Astrocyte of the hippocampus (primary cell): ENCODE measurements at regions not wholly inside any gene's neighbourhood (a gene's known extent, or its start where the extent isn't known, plus 50 kb on each side); places are given as distances from the start of the nearest gene placed in this dataset.
A peak's percentile ranks its signal among the peaks of the same experiment; 100 is the strongest.
"Not testable (repeated sequence)": the region's sequence is repeated elsewhere in the genome, so short reads cannot be mapped to it uniquely, and the experiment has no call there.

ENCODE experiments used
- DNase-seq: peaks from one replicate; pipeline ENCODE4 v3.0.0; 2011; ENCODE audit warnings: low read depth, low spot score

DNA sequence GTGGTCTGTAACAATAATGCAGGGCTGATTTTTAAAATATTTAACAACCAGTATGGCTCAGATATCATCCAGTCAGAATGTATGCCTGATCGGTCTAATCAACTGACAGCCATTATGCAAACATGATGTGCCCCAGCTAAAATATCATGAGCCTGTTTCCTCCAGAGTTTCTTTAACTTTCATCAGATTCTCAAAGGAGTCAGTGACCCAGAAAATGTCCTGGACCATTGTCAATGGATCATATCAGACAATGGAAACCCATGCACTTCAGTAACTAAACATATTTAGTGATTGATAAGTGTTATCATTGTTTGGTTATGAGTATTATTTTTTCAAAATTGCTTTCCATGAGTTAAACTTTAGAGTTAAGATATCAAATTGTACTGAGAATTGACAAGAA is 173.5 kb downstream of the LMBRD1 start:
- no peak for DNase-seq

DNA sequence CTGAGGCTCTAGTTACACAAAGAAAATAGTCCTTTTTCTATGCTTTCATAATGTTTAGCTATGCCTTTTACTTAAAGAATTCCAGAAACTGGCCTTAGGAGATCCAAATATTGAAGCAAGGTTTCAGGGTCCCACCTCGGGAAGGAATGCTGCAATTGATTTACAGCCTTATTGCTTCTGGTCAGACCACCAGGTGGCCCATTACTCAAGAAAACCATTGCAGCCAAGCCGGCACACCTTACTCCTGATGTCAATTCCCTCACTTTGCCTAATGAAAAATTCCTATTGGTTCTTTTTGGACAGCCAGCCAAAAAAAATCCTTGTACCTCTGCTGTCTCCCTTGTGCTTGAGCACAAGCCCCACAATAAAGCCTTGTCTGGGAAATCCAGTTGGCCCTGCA is 173.9 kb downstream of the LMBRD1 start:
- DNase-seq = no peak

DNA sequence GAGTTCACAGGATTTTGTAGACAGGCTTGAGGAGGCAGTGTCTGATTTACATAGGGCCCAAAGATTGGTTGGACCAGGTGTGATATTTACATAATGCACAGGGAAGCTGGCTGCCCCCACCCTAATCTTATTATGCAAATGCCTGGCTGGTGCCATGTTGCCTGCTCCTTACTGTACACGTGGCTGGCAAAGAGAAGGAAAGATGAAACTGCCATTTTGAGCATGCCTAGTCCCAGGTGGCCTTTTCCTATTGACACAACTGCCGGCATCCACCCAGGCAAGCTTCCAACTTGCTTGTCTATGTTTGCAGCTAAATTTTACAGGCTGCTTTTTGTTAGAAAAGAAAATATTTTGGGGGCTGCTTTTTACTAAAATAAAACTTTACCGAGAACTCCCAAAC is 174.6 kb downstream of the LMBRD1 start:
- no peak for DNase-seq

DNA sequence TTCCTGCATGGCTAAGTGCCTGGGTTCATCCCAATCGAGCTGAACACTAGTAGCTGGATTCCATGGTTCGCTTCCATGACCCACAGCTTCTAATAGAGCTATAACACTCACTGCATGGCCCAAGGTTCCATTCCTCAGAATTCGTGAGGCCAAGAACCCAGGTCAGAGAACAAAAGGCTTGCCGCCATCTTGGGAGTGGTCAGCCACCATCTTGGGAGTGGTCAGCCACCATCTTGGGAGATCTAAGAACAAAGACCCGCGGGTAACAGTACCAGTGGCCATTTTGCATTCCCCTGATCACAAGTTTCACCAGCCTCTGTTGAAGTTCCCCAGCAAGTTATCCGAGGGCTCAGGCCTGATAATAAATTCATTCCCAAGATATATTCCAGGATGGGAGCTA is 179.6 kb downstream of the LMBRD1 start:
- DNase-seq = no peak

DNA sequence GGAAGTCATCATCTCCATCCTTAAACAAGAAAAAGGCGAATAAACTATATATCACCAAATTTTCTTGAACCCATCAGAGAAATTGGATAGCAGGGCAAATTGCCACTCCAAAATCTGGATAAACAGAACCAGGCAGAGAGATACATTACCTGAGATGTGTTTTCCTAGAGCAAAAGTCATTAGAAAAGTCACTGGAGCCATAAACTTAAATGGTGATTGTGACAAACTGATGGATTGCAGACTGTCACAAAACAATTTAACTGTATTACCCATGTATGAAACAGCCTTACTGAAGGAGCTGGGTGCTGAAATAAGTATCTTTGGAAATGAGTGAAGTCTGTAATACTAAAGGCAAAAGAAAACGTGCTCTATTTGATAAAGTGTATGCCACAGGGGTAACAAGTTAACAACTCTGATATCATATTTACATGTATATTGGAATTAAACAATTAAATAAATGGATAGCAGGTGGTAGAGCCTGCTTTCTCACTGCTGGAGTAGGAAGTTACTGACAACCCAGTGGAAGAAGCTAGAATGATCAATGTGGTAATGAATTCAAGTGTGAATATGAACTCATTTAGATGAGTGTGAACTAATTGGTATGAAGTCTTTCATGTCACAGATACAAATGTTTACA is 186.9 kb downstream of the LMBRD1 start:
- no peak for DNase-seq

DNA sequence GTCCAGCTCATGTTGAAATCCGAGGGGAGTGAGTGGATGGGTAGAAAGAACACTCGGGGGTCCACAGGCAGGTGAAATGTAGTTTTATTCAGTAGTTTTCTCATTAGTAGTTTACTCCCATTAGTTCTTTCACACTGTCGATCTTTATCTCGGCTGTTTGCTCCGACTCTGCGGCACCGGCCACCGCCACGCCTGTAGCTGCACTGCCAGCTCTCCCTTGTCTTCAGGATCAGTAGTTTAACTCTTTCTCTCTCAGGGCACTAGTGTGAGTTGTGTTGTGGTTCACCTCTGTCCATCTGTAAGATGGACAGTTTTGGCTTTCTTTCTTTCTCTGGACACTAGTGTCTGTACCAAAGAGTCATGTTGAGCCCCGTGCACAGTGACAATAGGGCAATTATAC is 195.7 kb downstream of the LMBRD1 start:
- peak; percentile 10 for DNase-seq

DNA sequence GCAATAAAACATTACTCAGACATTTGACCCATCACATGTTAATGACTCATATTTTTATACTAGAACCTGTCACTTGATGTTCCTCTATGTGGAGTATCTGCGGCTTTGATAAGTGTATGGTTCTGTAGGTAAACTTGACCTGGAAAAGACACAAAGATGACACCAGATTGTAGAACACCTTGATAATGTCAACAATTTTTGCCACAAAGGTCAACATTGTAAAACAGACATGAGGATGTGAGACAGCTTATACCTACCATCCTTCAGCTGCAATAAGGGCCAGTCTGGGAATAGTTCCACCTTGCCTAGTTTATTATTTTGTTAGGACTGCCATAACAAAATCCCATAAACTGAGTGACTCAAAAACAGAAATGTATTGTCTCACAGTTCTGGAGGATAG is 202.4 kb downstream of the LMBRD1 start:
- no peak for DNase-seq

DNA sequence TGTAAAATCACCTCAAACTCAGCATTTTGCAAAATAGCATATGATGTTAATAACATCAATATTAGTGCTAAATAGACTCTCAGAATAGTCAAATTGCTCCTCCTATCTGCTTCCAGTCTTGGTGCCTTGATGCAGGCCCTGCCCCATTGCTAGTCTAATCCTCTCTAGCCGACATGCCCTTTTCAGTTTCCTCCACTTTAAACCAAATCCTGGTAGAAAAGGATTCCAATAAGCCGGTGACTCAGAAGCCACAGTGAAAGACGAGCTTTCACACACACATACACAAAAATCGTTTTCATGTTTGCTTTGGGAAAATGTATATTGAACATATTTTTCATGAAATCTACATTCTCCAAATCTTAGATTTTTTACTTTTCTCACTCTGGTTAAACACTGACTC is 203.1 kb downstream of the LMBRD1 start:
- DNase-seq = peak; percentile 11

DNA sequence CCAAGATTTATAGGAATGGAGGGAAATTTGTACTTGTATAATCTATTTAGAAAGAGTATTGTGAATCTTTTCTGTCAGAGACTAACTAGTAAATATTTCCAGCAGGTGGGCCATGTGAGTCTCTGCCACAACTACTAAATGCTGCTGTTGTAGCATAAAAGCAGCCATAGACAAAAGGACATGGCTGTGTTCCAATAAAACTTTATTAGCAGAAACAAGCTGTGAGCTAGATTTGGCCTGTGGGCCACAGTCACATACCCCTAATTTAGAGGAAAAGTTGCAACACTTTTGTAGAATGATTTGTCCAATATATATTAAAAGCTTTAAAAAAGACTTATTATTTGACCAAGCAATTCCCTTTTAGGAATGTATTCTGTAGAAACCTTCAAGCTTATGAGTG is 207.2 kb downstream of the LMBRD1 start:
- no peak for DNase-seq

DNA sequence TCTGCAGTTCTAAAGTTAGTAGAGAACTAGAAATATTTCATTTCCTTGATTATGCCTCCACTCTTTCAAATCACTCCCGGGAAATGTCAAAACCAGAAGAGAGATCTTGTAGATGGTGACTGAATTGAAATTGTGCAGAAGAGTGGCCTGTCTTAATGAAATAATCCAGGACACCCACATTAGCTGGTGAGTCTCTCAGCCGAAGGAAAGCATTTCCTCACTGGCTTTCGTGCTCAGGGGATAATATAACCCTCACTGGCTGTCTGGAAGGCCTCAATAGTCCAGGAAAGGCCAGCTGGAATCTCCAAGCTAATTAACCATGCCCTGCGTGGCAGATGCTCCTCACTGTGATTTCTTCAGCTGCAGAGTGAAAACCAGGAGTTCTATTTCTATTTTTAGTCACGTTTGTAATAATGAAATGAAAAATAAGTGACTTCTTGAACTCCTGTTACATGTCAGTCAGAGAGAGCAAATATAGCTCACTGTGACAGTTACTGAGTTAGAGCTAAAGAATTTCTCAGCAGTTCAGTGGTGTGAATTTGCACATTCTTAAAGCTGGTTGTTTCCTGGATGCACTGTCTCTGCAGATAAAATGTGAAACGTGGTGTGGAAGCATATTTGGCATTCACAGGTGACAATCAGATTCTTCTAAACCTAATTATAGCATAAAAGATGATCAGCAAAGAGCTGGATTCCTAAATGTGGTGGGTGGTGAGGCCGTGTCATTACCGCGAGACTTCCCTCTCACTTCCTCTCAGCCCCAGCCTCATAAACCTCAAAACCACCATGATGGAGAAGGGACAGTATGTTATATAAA is 211.7 kb downstream of the LMBRD1 start:
- peak; percentile 34 for DNase-seq

DNA sequence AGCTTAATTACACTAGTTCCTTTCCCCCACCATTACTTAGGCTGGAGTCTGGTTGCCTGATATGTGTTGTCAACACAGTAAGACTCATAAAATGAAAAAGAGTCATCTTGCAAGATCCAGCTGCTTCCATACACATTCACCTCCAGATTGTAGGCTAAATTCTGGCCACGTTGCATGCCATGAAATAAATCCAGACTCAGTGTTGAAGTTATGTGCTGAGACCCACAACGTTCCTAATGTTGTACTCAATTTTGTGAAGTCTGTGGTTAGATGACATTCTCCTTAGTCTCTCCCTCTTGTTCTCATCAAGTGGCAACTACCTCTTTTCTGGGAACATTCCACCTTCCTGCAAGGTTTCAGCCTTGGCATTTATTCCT is 212.3 kb downstream of the LMBRD1 start:
- peak; percentile 56 for DNase-seq

DNA sequence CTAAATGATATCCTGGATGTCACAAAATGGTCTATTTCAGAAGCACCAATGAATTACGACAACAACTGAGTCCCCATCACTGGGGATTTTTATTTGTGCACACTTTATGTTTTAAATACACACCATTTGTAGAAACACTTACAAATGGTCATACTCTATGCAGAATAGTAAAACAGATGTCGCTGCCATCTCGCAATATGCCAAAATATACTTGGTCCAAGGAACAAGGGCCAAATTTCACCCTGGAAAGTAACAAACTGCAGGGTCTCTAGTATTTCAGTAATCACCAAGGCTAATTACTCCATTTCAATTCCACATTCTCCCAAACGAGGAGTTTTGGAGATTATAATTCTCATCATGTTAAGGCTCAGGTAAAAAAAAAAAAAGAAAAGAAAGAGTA is 215.2 kb downstream of the LMBRD1 start:
- DNase-seq = no peak

DNA sequence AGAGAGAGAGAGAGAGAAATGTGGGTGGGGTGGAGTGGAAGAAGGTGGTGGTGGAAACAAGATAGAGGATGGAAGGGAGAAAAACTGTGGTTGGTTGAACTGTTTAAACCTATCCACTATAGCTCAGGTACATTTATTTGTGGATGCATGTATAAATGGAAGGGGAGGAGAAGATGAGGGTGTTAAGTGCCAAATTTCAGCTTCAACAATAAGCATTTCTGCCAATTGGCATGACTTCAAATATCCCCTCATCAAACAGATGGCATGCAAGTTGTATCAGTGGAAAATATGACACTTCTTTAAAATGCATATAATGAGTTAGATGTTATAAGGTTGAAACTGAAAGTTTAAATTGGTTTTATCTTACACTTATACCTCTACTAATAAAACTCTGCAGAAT is 216.1 kb downstream of the LMBRD1 start:
- no peak for DNase-seq

DNA sequence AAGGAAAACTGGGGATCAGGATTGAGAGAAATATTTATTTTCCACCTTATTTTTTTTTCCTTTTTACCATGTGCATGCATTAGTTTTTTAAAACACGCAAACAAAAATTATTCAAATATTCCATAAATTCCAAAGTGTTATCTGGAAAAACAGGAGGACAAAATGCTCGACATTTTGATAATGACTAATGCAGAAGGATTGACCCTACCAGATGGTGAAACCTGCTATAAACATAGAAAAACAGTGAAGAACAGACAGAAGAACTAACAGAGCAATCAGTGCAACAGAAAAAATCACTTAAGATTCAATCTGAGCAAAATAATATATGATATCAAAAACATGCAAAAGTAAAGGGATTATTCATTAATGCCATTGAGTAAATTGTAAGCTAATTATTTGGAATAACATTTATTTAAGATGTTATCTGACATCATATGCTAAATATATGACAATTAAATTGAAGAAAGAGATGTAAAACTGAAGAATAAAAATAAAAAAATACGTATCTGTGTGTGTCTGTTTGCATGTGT is 218.4 kb downstream of the LMBRD1 start:
- peak; percentile 5 for DNase-seq

DNA sequence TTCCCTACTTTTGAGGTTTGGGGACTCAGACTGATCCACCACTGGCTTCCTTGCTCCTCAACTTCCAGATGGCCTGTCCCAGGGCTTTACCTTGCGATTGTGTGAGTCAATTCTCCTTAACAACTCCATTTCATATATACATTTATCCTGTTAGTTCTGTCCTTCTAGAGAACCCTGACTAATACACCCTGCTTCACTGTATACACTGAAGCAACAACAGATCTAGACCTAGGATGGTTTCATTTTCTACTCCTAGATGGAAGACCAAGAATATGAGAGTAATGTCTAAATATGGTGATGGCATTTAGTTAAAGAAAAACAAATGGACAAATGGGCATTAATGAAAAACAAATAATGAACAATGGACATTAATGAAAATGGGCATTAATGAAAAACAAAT is 225.6 kb downstream of the LMBRD1 start:
- DNase-seq = no peak

DNA sequence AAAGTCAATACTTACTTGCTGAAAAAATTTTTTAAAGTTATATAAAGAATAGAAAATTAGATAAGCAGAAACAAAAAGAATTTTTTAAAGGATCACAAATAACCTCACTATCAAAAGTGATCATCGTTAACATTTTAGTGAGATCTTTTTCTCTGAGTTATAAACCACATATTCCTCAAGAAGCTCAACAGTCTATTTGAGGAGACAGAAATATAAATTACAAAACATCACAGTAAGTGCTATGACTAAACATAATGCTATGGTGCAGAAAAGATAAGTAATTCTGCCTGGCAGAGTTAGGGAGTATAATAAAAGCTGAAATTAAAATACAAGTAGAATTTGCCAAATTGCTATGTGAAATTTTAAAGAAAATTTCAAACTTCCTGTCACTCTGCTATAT is 226.7 kb downstream of the LMBRD1 start:
- DNase-seq = peak; percentile 16

DNA sequence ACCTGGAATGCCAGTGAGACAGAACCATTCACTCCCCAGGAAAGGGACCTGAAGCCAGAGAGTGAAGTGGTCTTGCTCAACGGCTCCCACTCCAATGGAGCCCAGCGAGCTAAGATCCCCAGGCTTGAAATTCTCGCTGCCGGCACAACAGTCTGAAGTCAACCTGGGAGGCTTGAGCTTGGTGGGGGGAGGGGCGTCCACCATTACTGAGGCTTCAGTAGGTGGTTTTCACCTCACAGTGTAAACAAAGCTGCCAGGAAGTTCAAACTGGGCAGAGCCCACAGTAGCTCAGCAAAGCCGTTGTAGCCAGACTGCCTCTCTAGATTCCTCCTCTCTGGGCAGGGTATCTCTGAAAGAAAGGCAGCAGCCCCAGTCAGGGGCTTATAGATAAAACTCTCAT is 236.2 kb downstream of the LMBRD1 start:
- not testable (repeated sequence) for DNase-seq

DNA sequence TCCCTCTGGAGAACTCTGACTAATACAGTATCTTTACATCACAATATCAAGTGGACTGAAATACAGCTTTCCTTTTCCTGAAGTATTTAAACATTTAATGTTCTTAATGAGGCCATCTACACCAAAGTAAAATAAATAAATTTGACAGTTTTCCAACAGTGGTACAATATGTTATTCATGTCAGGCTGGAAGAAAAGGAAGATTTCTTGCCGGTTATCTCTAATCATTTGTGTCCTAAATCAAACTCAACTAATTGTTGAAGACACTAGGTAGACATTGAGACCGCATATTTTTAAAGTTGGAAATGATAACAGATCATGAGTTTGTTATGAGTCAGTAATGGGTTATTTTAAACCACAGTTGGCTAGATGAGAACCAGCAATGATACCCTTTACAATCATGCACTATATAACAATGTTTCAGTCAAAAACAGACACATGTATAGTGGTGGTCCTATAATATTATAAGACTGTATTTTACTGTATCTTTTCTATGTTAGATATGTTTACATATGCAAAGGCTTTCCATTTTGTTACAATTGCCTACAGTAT is 241.6 kb downstream of the LMBRD1 start:
- no peak for DNase-seq

DNA sequence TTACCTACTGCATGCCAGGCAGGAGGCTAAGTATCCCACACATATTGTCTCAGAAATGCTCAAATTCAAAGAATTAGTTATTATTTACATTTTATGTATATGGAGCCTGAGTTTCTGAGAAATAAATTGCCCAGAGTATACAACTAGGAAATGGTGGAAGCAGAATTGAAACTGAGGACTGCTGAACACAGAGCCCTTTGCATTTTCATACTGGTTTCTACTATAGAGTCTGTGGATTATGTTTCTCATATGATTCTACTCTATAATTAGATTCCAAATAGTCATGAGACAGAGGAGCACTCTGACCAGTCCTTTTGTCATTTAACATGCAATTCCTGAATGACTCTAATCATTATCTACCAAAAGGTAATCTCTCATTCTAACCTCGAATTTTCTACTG is 254.3 kb downstream of the LMBRD1 start:
- DNase-seq = no peak

DNA sequence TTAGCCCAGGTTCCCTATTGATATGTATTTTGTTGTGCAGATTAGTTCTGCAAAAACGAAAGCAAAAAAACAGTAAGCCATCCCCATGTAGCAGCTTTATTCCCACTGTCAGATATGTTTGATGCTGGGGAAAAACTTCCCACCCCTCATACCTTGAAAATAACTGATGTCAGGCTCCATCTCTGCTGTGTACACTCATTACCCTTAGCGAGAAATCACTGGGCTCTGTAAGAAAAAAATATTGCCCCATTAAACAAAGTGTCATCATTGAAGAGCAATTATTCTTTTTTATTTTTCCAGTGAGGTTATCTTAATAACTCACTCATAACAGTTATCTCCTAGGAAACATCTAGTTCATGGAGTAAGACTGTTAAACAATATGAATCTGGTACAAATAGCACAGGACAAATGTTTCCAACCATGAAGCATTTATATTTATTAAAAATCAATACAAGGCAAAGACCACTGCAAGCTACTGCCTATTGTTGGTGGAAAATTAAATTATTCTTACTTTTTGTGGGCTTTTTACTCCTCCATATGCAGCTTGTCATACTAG is 268.8 kb downstream of the LMBRD1 start:
- DNase-seq = no peak

DNA sequence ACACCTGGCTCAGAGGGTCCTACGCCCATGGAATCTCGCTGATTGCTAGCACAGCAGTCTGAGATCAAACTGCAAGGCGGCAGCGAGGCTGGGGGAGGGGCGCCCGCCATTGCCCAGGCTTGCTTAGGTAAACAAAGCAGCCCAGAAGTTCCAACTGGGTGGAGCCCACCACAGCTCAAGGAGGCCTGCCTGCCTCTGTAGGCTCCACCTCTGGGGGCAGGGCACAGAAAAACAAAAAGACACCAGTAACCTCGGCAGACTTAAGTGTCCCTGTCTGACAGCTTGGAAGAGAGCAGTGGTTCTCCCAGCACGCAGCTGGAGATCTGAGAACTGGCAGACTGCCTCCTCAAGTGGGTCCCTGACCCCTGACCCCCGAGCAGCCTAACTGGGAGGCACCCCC is 281.3 kb downstream of the LMBRD1 start:
- not testable (repeated sequence) for DNase-seq

DNA sequence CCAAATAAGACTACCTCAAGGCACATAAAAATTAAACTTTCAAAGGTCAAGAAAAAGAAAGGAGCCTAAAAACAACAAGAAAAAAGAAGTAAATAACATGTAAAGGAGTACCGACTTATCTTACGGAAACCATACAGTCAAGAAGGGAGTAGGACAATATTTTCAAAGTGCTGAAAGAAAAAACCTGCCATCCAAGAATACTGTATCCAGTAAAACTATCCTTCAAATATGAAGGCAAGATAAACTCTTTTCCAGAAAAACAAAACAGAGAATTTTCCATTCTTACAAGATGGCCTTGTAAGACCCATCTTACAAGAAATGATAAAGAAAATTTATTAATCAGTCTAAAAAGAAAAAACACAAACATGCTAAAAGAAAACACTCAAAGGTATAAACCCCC is 302.2 kb downstream of the LMBRD1 start:
- DNase-seq = no peak

DNA sequence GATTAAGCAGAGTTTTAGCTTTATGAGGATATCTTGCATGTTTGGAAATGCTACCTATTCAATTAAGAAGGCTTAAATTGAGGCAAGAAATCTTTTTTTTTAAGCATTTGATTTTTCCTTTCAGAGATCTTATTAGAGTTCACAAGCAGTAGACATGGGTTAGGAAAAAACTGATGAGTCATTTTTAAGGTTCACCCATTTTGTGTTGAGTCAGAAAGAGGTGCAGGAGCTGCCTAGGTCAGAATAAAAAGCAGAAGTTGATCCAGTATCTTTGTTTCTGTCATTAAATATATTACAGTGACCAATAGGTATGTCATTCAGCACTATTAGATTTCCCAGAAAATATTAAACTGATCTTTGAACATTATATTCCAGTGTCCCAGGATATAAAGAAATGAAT is 306.8 kb downstream of the LMBRD1 start:
- no peak for DNase-seq
